ENCODE measurements at regions not wholly inside any gene's neighbourhood (a gene's known extent, or its start where the extent isn't known, plus 50 kb on each side); places are given as distances from the start of the nearest gene placed in this dataset.

- DNase-seq (ENCODE audit: low read depth in 4 of 4, low spot score in 3 of 4), result no peak
Measured at GRCh38 chr7:28358423-28358868, 53.9 kb upstream of the CREB5 start.

GRCh38 chr7:28360739-28361138, 51.6 kb upstream of the CREB5 start:
- DNase-seq (ENCODE audit: low read depth in 4 of 4, low spot score in 3 of 4), result no peak

GRCh38 chr7:28361551-28361950, 50.8 kb upstream of the CREB5 start:
- no peak for DNase-seq (ENCODE audit: low read depth in 4 of 4, low spot score in 3 of 4)

GRCh38 chr7:28362182-28362581, 50.1 kb upstream of the CREB5 start:
- no peak for DNase-seq (ENCODE audit: low read depth in 4 of 4, low spot score in 3 of 4)
